ENCODE measurements at regions not wholly inside any gene's neighbourhood (a gene's known extent, or its start where the extent isn't known, plus 50 kb on each side); places are given as distances from the start of the nearest gene placed in this dataset.

- H3K4me1 ChIP-seq (ENCODE audit: insufficient read depth, low read length, poor library complexity, severe bottlenecking) = no peaks in the 10 kb centered on the region
- no peak overlapping the region for H3K4me2 ChIP-seq (ENCODE audit: low read length)
- no peaks in the 10 kb centered on the region for H3K9me3 ChIP-seq (ENCODE audit: low read length)
- no peak overlapping the region for H3K27ac ChIP-seq (ENCODE audit: low read depth, low read length, poor library complexity, severe bottlenecking)
- intact Hi-C loops (cut with micrococcal nuclease; ENCODE audit: unreplicated experiment) = no loop called here
- H4K20me1 ChIP-seq (ENCODE audit: insufficient read depth, low read length) = no peaks in the 10 kb centered on the region
- no peak for DNase-seq (ENCODE audit: low spot score)
- H3K9me2 ChIP-seq (ENCODE audit: insufficient read depth, low read length) = no peaks in the 10 kb centered on the region
- TF ChIP-seq CTCF (conservative IDR thresholded peaks at IDR 0.05; ENCODE audit: low read length) (no peak), EZH2phosphoT487 (IDR thresholded peaks at IDR 0.05; ENCODE audit: borderline replicate concordance, low read depth, low read length) (no peak)
- BruUV-seq (replicated peaks) = no TSS peak
- no peaks in the 10 kb centered on the region for H3K79me2 ChIP-seq (ENCODE audit: insufficient read depth, low read depth, low read length)
- ChIA-PET CTCF (ENCODE audit: unreplicated experiment) (no interaction called here), POLR2A (no interaction called here)
- no peaks in the 10 kb centered on the region for H3K36me3 ChIP-seq (ENCODE audit: insufficient read depth, low read length)
- H3K4me3 ChIP-seq (ENCODE audit: low read depth, low read length, poor library complexity, severe bottlenecking) = no peak overlapping the region
- H2AFZ ChIP-seq (ENCODE audit: low read length) = no peak overlapping the region
Measured at GRCh38 chr1:34276606-34277005, 99.9 kb downstream of the C1orf94 start.

GRCh38 chr1:34277150-34277549, 100.4 kb downstream of the C1orf94 start:
- H3K36me3 ChIP-seq (ENCODE audit: insufficient read depth, low read length) = no peaks in the 10 kb centered on the region
- no peak overlapping the region for H3K4me3 ChIP-seq (ENCODE audit: low read depth, low read length, poor library complexity, severe bottlenecking)
- TF ChIP-seq CTCF (conservative IDR thresholded peaks at IDR 0.05; ENCODE audit: low read length) (no peak), EZH2phosphoT487 (IDR thresholded peaks at IDR 0.05; ENCODE audit: borderline replicate concordance, low read depth, low read length) (no peak)
- no peaks in the 10 kb centered on the region for H3K9me3 ChIP-seq (ENCODE audit: low read length)
- no peak overlapping the region for H2AFZ ChIP-seq (ENCODE audit: low read length)
- H3K4me2 ChIP-seq (ENCODE audit: low read length) = no peak overlapping the region
- no peak for DNase-seq (ENCODE audit: low spot score)
- POLR2A ChIA-PET = no interaction called here
- no TSS peak for BruUV-seq (replicated peaks)
- intact Hi-C loops (cut with micrococcal nuclease; ENCODE audit: unreplicated experiment) = no loop called here
- no peaks in the 10 kb centered on the region for H3K4me1 ChIP-seq (ENCODE audit: insufficient read depth, low read length, poor library complexity, severe bottlenecking)
- no peaks in the 10 kb centered on the region for H3K9me2 ChIP-seq (ENCODE audit: insufficient read depth, low read length)
- H3K79me2 ChIP-seq (ENCODE audit: insufficient read depth, low read depth, low read length) = no peaks in the 10 kb centered on the region
- no peaks in the 10 kb centered on the region for H4K20me1 ChIP-seq (ENCODE audit: insufficient read depth, low read length)
- CTCF ChIA-PET (ENCODE audit: unreplicated experiment) = no interaction called here
- no peak overlapping the region for H3K27ac ChIP-seq (ENCODE audit: low read depth, low read length, poor library complexity, severe bottlenecking)

- no peak for TF ChIP-seq EZH2phosphoT487 (IDR thresholded peaks at IDR 0.05; ENCODE audit: borderline replicate concordance, low read depth, low read length)
- no peak for TF ChIP-seq CTCF (conservative IDR thresholded peaks at IDR 0.05; ENCODE audit: low read length)
- POLR2A ChIA-PET = no interaction called here
- BruUV-seq (replicated peaks) = no TSS peak
Measured at GRCh38 chr1:34278211-34278610, 101.5 kb downstream of the C1orf94 start.

More at GRCh38 chr1:34278211-34278610, 101.5 kb downstream of the C1orf94 start:
- intact Hi-C loops (cut with micrococcal nuclease; ENCODE audit: unreplicated experiment) = no loop called here
- H3K9me3 ChIP-seq (ENCODE audit: low read length) = no peaks in the 10 kb centered on the region
- no peaks in the 10 kb centered on the region for H4K20me1 ChIP-seq (ENCODE audit: insufficient read depth, low read length)
- no peak for DNase-seq (ENCODE audit: low spot score)
- H2AFZ ChIP-seq (ENCODE audit: low read length) = no peak overlapping the region
- no peaks in the 10 kb centered on the region for H3K36me3 ChIP-seq (ENCODE audit: insufficient read depth, low read length)
- no peak overlapping the region for H3K4me3 ChIP-seq (ENCODE audit: low read depth, low read length, poor library complexity, severe bottlenecking)
- H3K9me2 ChIP-seq (ENCODE audit: insufficient read depth, low read length) = no peaks in the 10 kb centered on the region
- H3K27ac ChIP-seq (ENCODE audit: low read depth, low read length, poor library complexity, severe bottlenecking) = no peak overlapping the region
- no peaks in the 10 kb centered on the region for H3K4me1 ChIP-seq (ENCODE audit: insufficient read depth, low read length, poor library complexity, severe bottlenecking)
- H3K4me2 ChIP-seq (ENCODE audit: low read length) = no peak overlapping the region
- H3K79me2 ChIP-seq (ENCODE audit: insufficient read depth, low read depth, low read length) = no peaks in the 10 kb centered on the region
- CTCF ChIA-PET (ENCODE audit: unreplicated experiment) = no interaction called here

All from OCI-LY7 (cell line).